ENCODE measurements at regions not wholly inside any gene's neighbourhood (a gene's known extent, or its start where the extent isn't known, plus 50 kb on each side); places are given as distances from the start of the nearest gene placed in this dataset.
"Not testable (repeated sequence)": the region's sequence is repeated elsewhere in the genome, so short reads cannot be mapped to it uniquely, and the experiment has no call there.

DNA sequence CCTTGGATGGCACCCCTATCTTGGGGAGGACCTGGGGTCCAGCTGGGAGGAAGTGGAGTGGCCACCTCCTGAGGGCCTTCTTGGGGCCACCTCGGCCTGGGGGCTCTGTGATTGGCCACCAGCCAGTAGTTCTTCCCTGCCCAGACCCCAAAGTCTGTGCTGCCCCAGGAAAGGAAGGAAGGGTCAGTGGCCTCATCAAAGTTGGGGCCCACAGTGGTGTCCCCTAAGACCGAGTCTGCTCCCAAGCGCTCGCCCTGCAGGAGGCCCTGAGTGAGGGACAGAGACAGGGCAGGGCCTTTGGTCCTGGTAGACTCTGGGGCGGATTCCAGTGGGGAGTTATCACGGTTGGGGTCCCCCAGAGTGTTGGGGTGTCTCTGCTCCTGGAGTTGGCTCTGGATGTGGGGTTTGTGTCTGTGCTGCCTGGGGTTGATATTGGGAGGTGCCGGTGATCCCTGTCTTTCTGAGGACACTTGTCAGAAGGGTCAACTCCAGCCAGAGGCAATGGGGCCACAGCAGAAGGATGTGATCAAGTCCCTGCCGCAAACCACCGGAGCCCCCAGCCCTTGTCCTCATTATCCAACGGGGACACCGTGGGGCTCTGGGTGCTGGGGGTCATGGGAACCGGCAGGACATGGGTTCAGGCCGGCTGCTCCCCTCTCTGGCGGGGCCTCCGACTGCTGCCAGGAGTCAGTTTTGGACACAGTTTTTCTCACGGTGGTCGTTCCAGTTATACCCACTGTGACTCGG, 364.3 kb downstream of the TMEM121 start:
- no peak for DNase-seq (ENCODE audit: low spot score)

DNA sequence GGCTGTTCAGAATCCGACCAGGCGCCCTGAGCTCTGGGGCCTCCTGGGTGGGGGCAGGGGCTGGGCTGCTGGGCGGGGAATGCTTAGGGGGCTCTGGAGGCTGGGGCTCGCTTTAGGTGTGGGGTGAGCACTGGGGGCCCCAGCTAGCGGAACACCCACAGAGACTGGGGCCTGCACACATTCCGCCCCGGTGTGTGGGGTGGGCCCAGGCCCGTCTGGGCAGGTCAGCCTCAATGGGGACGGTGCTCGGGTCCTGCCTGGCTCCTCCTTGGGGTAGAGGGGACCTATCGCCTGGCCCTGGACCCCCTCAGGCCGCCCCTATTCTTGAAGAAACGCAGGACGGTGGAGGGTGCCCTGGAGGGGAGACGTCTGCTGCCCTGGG, 364.8 kb downstream of the TMEM121 start:
- DNase-seq (ENCODE audit: low spot score) = no peak

GRCh38 chr14:105891631-105892452, 365.5 kb downstream of the TMEM121 start:
- DNase-seq (ENCODE audit: low spot score) = no peak

DNA sequence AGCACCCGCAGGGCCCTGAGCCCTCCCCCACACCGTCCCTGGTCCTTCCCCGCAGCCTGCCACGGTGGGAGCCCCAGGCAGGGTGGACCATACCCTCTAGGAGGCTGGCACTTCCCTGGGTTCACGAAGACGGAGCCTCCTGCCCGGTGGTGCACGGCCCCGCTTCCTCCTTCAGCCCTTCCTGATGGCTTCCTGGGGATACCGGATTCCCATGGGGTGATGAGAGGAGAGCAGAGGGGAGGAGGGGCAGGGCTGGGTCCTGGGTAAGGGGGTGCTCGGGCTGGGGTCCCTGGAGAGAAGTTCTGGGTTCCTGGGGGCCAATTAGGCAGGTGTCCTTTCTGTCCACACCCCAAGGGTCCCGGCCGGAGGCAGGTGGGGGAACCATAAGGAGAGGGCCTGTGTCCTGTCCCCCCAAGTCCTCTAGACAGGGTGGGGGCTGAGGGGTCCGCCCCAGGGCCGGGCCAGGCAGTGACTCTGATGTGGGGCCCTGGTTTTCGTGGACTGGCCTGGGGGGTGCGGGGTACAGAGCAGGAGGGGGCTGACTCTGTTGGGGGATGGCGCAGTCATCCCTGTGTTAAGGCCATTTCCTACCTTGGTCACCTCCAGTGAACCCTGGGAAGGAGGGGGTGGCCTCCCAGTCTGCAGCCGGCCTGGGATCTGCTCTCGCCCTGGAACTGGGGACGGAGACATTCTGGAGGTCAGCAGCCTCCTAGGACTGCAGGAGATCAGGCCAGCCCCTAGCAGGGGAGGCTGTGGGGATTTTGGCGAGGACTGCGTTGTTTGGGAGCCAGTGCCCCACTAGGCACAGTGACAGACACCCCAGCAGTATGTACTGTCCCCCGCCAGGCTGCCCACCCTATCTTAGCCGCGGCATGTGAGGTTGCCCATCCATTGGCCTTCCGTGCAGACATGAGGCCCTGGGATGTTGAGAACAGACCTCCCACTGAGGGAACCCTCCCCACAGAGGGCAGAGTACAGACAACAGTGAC, 366.4 kb downstream of the TMEM121 start:
- not testable (repeated sequence) for DNase-seq (ENCODE audit: low spot score)

DNA sequence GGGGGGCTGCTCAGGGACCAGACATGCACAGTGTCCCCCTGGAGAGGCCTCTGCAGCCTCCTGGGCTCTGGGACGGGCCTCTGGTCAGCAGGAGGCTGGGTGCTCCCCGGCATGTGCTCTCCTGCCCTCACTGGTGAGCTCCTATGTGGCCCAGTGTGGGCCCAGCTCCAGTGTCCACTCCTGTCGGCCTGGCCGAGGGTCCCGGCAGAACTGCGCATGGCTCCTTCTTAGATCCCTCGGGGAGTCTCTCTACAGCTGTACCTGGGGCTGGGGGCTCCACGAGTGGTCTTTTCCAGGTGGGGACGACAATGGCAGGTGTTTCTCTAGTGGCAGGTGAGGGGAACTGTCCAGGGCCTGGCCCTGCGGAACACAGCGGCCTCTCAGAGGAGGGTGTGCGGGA, 367.3 kb downstream of the TMEM121 start:
- DNase-seq (ENCODE audit: low spot score) = not testable (repeated sequence)

- no peak for DNase-seq (ENCODE audit: low spot score)
Measured at GRCh38 chr14:105894125-105894977, 368.0 kb downstream of the TMEM121 start.

GRCh38 chr14:105894978-105895881, 368.8 kb downstream of the TMEM121 start:
- DNase-seq (ENCODE audit: low spot score) = no peak

DNA sequence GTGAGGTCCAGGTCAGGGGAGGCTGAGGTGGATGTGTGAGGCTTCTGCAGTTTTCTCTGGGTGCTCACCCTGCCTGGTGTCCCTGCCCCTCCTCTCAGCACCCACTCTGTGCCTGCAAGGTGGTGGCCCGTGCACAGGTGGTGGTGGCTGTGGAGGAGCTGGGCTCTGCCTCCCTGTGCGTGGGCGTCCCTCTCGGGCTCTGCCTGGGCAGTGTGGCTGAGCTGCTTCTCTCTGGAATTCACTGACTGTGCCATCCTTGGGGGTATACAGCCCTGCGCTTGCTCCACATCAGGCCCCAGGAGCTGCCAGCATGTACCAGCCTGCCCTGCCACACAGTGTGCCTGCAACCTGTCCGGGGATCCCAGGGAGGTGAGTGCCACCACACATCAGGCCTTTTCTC, 369.8 kb downstream of the TMEM121 start:
- DNase-seq (ENCODE audit: low spot score) = not testable (repeated sequence)

DNA sequence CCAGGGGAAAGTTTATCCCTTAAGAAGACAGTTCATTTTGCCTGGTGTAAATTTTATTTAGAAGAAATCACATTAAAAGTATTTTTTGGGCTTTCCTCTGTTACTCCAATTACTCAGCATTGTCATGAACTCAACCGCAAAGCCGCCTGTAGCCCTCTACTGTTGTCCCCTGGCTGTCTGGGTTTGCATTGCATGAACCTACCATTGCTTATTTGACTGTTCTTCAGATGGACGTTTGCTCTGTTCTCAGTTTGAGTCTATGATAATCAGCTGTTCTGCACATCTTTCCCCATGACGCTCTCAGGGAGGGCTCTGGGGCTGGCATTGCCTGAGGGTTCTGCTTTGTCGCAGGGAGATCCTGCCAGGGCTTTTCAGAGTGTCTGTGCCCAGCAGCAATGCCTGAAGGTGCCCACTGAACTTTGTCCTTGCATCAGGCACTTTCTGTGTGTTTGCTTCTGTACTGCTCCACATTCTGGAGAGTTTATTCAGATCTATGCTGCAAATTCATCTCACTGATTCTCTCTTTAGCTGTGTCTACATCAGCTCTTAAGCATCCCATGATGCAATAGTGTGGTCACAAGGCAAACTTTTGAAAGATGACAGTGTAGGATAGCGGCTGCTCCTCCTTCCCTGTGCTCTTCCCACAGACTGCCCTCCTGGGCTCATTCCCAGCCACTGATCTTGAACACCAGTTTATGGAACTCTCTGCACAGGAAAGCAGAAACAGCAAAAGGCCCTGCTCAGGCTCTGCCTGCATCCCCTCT, 370.8 kb downstream of the TMEM121 start:
- not testable (repeated sequence) for DNase-seq (ENCODE audit: low spot score)

GRCh38 chr14:105897725-105898113, 371.3 kb downstream of the TMEM121 start:
- DNase-seq (ENCODE audit: low spot score) = no peak

- DNase-seq (ENCODE audit: low spot score) = no peak
Measured at GRCh38 chr14:105898482-105899010, 372.2 kb downstream of the TMEM121 start.

DNA sequence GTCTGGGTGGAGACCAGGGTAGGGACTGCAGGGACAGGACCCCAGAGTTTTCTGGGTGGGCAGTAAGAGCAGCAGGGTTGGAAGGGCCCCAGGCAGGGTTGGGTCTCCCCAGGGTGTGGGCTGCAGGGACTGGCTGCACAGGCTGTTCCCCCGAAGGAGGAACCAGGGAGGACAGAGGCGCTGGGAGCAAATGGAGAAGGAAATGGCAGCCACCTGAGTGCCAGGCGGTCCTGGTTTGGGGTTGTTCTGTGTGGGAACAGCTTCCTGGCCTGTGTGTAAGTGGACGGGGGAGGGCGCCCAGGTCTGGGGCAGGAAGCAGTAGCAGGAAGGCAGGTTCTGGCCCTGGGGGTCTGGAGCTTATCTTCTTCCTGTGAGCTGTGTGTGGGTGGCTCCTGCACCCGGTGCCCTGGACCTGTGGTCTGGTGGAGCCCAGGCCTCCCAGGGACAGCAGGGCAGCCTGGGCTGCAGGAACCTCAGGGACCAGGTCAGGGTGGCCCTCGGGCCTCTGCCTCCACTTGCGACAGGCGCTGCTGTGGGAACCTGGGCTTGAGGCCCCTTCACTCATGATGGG, 372.8 kb downstream of the TMEM121 start:
- DNase-seq (ENCODE audit: low spot score) = no peak

DNA sequence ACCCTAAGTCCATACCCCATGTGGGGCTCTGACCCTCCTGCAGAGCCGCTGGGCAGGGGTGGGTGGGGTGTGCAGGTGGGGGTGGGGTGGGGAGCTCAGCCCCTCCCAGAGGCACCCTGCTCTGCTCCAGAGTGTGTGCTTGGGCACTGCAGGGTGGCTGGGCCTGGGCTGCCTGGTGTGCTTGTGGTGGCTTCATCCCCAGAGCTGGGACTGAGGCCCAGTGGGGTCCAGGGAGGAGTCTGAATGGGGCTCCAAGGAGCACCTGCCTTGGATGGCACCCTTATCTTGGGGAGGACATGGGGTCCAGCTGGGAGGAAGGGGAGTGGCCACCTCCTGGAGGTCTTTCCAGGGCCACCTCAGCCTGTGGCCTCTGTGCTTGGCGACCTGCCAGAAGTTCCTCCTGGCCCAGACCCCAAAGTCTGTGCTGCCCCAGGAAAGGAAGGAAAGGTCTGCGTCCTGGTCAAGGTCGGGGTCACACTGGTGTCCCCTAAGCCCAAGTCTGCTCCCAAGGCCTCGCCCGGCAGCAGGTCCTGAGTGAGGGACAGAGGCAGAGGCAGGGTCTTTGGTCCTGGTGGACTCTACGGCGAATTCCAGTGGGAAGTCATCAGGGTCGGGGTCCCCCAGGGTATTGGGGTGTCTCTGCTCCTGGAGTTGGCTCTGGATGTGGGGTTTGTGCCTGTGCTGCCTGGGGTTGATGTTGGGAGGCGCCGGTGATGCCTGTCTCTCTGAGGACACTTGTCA, 373.4 kb downstream of the TMEM121 start:
- DNase-seq (ENCODE audit: low spot score) = no peak

GRCh38 chr14:105900398-105901160, 374.2 kb downstream of the TMEM121 start:
- DNase-seq (ENCODE audit: low spot score) = no peak

DNA sequence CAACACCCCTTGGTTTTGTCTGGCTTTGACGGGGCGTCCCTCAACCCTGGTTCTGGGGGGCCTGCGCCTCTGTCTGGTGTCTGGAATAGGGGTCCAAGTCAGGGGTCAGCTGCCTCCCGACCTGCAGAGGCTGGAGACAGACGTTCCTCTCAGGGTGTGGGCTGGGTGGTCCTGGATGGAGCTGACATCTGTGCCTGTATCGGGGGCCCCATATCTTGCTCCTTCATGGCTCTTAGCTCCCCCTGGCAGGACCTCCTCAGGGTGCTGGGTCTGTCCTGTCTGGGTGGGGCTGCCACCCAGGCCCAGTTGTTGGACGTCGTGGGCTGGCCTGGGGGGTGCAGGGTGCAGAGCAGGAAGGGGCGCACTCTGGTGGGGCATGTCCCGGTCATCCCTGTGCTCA, 374.8 kb downstream of the TMEM121 start:
- no peak for DNase-seq (ENCODE audit: low spot score)

DNA sequence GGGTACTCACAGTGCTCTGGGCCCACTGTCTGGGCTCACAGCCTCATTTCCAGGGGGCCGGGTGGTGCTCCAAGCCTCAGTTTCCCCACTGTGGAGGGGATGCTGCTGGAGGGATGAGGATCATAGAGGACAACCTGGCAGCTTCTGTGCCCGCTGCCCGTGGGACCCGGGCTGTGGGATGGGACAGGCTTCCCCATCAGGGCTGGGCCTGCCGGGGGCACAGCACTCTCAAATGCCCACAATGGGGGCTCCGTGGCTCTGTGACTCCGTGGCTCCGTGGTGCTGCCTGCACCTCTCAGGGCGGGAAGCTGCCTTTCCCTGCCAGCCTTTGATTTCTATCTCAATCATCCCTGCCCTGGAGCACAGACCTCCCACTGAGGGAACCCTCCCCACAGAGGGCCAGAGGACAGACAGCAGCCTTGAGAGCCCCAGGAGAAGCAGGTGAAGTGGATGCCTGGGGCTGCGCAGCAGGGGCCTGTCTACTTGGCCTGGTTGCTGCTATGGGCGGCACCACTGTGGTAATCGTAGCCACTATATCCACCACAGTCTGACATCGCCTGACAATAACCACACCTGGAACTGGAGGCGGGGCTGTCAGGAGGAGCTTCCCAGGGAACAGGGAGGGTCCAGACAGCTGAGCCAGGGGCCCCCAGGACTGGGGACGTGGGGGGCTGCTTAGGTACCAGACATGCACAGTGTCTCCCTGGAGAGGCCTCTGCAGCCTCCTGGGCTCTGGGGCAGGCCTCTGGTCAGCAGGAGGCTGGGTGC, 375.9 kb downstream of the TMEM121 start:
- no peak for DNase-seq (ENCODE audit: low spot score)

DNA sequence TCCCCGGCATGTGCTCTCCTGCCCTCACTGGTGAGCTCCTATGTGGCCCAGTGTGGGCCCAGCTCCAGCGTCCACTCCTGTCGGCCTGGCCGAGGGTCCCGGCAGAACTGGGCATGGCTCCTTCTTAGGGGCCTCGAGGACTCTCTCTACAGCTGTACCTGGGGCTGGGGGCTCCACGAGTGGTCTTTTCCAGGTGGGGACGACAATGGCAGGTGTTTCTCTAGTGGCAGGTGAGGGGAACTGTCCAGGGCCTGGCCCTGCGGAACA, 376.4 kb downstream of the TMEM121 start:
- not testable (repeated sequence) for DNase-seq (ENCODE audit: low spot score)

All from Ammon's horn (tissue), 1 donor.